ENCODE measurements at regions not wholly inside any gene's neighbourhood (a gene's known extent, or its start where the extent isn't known, plus 50 kb on each side); places are given as distances from the start of the nearest gene placed in this dataset.

DNA sequence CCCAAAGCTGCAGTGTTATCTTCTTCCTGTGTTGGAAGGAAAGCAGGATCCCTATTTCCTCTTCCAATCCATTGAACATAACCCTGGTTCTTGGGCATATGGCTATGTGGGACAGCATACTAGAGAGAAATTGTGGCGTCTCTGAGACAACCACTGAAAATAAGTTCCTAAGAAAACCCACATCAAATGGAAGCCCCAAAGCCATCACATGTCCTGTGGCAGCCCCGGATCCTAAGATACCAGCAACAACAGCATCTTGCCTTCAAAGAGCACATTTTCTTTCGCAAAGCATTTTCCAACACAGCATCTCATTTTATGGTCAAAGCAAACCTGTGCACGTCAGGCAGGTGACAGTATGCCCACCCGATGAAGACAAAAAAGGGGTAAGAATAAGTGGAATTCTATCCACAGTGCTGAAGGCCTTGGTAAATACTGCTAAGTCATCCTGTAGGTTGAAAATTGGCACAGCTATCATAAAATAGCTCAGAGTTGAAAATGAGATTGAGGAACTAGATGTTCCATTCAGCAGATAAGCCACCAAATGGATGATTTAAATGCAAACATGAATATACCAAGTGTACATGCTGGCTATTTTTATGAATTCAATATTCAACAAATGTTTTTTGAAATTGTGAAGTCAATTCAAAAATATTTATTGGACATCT lies 232.2 kb downstream of the DLEU7 start:
- no peaks in the 10 kb centered on the region for H3K9me3 ChIP-seq
- no peak overlapping the region for H3K4me3 ChIP-seq (ENCODE audit: low read depth, low read length)
- TF ChIP-seq, protein P1, sequence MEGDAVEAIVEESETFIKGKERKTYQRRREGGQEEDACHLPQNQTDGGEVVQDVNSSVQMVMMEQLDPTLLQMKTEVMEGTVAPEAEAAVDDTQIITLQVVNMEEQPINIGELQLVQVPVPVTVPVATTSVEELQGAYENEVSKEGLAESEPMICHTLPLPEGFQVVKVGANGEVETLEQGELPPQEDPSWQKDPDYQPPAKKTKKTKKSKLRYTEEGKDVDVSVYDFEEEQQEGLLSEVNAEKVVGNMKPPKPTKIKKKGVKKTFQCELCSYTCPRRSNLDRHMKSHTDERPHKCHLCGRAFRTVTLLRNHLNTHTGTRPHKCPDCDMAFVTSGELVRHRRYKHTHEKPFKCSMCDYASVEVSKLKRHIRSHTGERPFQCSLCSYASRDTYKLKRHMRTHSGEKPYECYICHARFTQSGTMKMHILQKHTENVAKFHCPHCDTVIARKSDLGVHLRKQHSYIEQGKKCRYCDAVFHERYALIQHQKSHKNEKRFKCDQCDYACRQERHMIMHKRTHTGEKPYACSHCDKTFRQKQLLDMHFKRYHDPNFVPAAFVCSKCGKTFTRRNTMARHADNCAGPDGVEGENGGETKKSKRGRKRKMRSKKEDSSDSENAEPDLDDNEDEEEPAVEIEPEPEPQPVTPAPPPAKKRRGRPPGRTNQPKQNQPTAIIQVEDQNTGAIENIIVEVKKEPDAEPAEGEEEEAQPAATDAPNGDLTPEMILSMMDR (IDR thresholded peaks at IDR 0.05; ENCODE audit: low read depth, low read length) = no peak
- H3K36me3 ChIP-seq = no peaks in the 10 kb centered on the region
- H3K27me3 ChIP-seq = no peaks in the 10 kb centered on the region
- H3K4me1 ChIP-seq = no peaks in the 10 kb centered on the region
- no peak for DNase-seq

DNA sequence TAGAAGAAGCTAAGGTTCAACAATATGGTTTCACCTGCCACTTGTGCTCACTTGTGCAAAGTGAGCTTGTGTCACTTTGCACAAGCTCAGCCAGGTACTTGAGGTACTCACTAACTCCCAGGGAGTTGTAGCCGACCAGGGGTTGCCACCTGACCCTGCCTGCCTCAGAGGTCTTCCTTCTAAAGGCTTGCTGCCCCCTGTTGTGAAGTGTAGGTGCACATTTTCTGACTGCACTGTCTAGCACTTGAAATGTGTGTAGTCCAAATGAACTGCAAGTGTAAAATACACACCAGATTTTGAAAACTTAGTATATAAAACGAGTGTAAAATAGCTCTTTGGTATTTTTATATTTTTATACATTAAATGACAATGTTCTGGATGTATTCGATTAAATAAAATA lies 230.8 kb downstream of the DLEU7 start:
- H3K36me3 ChIP-seq = no peaks in the 10 kb centered on the region
- no peaks in the 10 kb centered on the region for H3K4me1 ChIP-seq
- no peak overlapping the region for H3K4me3 ChIP-seq (ENCODE audit: low read depth, low read length)
- TF ChIP-seq, protein P1 (IDR thresholded peaks at IDR 0.05; ENCODE audit: low read depth, low read length) = no peak
- no peaks in the 10 kb centered on the region for H3K9me3 ChIP-seq
- no peaks in the 10 kb centered on the region for H3K27me3 ChIP-seq
- DNase-seq = no peak

DNA sequence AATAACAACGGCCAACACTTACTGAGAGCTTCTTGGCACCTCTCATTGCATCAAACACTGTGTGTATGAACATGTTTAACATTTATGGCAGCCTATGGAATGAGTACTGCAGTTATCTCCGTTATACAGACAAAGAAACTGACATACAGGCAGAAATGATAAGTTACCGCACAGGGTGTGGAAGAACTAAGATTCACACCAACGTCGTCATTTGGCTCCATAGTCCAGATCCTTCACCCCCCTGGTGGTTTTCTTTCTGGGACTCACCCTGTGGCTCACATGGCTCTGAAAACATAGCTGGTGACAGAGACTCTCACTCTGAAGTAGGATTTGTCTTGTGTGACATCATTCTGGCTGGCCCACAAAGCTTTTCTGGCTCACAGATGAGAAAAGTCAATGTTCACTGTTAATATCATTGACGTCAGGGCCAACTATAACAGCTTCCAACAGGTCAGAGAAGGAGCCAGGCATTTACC lies 230.1 kb downstream of the DLEU7 start:
- Histone ChIP-seq H3K27me3 (no peaks in the 10 kb centered on the region), H3K9me3 (no peaks in the 10 kb centered on the region), H3K4me1 (no peaks in the 10 kb centered on the region), H3K36me3 (no peaks in the 10 kb centered on the region), H3K4me3 (ENCODE audit: low read depth, low read length) (no peak overlapping the region)
- TF ChIP-seq, protein P1 (IDR thresholded peaks at IDR 0.05; ENCODE audit: low read depth, low read length) = no peak
- DNase-seq = no peak

DNA sequence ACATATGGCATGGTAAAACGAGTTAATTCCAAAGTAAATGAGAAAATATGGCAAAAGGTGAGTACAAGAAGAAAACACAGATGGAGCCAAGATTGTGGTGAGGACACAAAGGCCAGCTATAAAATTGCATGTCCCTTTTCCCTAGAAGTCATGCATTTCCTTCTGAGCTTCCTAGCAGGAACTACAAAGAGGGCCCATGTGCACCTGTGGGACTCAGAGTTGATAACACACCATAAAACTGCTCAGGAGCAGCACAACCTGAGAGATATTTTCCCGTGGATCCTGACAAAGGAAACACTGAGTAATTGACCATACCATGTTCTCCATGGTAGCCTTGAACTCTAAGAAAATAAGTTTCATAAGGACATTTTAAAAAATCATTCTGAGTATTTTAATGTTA lies 228.3 kb downstream of the DLEU7 start:
- Histone ChIP-seq H3K27me3 (no peaks in the 10 kb centered on the region), H3K4me1 (no peaks in the 10 kb centered on the region), H3K4me3 (ENCODE audit: low read depth, low read length) (no peak overlapping the region), H3K9me3 (no peaks in the 10 kb centered on the region), H3K36me3 (no peaks in the 10 kb centered on the region)
- DNase-seq = no peak
- TF ChIP-seq, protein P1 (IDR thresholded peaks at IDR 0.05; ENCODE audit: low read depth, low read length) = no peak

DNA sequence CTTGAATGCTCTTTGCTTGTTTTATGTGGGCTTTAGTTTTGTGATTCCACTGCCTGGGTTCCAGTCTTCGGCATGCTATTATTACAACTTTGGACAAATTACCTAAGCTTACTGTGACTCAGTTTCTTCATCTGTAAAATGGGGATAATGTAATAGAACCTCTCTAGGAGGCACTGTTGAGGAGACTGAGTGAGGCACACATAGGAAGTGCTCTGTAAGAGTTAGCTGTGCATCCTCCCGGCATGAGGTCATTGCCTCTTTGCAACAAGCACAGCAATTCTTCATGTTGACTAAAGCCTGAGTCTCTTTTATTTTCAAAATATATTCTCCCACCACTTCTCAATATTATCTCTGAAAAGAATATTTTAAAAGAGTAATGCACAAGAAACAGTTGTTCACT lies 227.4 kb downstream of the DLEU7 start:
- H3K4me3 ChIP-seq (ENCODE audit: low read depth, low read length) = no peak overlapping the region

DNA sequence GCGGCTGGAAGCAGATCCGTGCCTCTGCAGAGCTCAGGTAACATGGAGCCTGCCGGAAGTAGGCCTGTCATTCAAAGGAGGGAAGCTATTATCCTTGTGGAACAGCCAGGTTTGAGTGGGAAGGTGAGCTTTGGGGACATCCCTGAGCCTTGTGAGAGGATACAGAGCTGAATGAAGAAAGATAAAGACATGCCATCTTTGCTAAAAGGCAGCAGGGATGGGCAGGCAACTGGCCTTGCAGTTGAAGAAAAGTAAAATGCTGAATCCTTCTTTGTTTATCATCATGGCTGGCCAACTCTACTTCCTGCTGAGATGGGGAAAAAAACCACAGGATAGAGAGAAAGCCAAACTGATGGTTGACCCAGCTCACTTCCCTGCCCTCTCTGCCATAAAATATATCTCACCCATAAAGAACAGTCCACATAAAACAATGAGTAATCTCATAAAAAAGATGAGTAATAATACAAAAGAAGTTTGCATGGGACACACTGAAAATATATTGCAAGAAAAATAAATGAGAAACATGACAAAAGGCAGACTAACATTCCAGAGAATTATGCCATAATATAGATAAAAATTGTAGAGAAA lies 226.3 kb downstream of the DLEU7 start:
- Histone ChIP-seq H3K4me3 (ENCODE audit: low read depth, low read length) (no peak overlapping the region), H3K27me3 (no peaks in the 10 kb centered on the region), H3K36me3 (no peaks in the 10 kb centered on the region), H3K4me1 (no peaks in the 10 kb centered on the region), H3K9me3 (no peaks in the 10 kb centered on the region)
- no peak for DNase-seq
- TF ChIP-seq, protein P1 (IDR thresholded peaks at IDR 0.05; ENCODE audit: low read depth, low read length) = no peak

More for the DNA sequence above, 227.4 kb downstream of the DLEU7 start:
- no peaks in the 10 kb centered on the region for H3K4me1 ChIP-seq
- DNase-seq = no peak
- no peaks in the 10 kb centered on the region for H3K9me3 ChIP-seq
- TF ChIP-seq, protein P1 (IDR thresholded peaks at IDR 0.05; ENCODE audit: low read depth, low read length) = no peak
- no peaks in the 10 kb centered on the region for H3K36me3 ChIP-seq
- H3K27me3 ChIP-seq = no peaks in the 10 kb centered on the region
